ENCODE measurements at regions not wholly inside any gene's neighbourhood (a gene's known extent, or its start where the extent isn't known, plus 50 kb on each side); places are given as distances from the start of the nearest gene placed in this dataset.
"Not testable (repeated sequence)": the region's sequence is repeated elsewhere in the genome, so short reads cannot be mapped to it uniquely, and the experiment has no call there.

DNA sequence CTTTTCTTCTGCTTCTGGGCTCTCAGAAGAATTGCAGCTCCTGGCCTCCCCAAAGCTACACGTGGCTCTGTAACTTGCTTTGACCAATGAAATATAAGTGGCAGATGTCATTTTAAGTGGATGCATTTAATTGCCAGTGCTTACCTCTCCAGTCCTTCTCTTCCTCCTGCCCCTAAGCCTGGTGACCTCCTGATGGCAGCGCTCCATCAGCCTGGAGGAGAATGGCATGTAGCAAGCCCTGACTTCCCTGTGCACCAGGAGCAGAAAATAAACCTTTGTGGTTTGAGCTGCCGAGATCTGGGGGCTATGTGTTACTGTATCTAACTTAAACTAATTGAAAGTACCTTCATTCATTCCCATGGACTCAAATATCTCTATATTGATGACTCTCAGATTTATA lies 304.7 kb upstream of the CHRNA7 start:
- TF ChIP-seq EZH2phosphoT487 (IDR thresholded peaks at IDR 0.05; ENCODE audit: insufficient read depth, low read depth); EZH2 (IDR thresholded peaks at IDR 0.05; ENCODE audit: insufficient read depth, poor library complexity, severe bottlenecking): not testable (repeated sequence)

Measured in GM23248 (cell line).